Mucosa of stomach (tissue), 1 donor: ENCODE measurements at regions not wholly inside any gene's neighbourhood (a gene's known extent, or its start where the extent isn't known, plus 50 kb on each side); places are given as distances from the start of the nearest gene placed in this dataset.

Source experiments
- H3K27me3 ChIP-seq: one replicate; pipeline ENCODE4 v1.7.0; 2013; ENCODE audit warnings: mild to moderate bottlenecking, low read length; ENCODE audit not compliant: control insufficient read depth, insufficient read depth
- H3K36me3 ChIP-seq: one replicate; pipeline ENCODE4 v1.7.0; 2013; ENCODE audit warnings: low read length; ENCODE audit not compliant: control insufficient read depth, insufficient read depth
- H3K4me1 ChIP-seq: one replicate; pipeline ENCODE4 v1.7.0; 2013; ENCODE audit warnings: mild to moderate bottlenecking, low read length; ENCODE audit not compliant: control insufficient read depth, insufficient read depth
- H3K4me3 ChIP-seq: one replicate; pipeline ENCODE4 v1.7.0; 2013; ENCODE audit warnings: low read length
- H3K9ac ChIP-seq: one replicate; pipeline ENCODE4 v1.7.0; 2013; ENCODE audit warnings: mild to moderate bottlenecking, low read length, moderate library complexity
- H3K9me3 ChIP-seq: one replicate; pipeline ENCODE4 v1.7.0; 2013; ENCODE audit warnings: mild to moderate bottlenecking, low read length, moderate library complexity; ENCODE audit not compliant: control insufficient read depth
- donor health status: Pancreatic carcinoma.

DNA sequence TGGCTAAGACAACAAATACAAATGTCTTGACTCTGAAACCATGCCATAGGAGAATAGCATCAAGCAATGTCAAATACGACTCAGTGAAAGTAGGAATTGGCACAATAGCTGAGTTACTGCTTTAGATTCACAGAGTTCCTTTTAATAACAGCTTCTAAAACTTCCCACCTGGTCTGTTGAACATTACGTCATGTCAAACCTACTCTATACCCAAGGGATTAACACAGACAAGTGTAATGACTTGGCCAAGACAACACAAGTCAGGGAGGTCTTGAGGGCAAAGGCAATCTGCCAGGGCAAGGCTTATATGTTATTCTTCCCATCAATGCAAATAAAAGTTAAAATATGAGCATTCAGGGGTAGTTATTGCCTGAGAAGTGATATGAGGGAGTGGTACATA lies 265.1 kb upstream of the PRDM1 start:
- Histone ChIP-seq H3K4me1 (no peaks in the 10 kb centered on the region), H3K27me3 (no peaks in the 10 kb centered on the region), H3K9me3 (no peaks in the 10 kb centered on the region), H3K4me3 (no peak overlapping the region), H3K9ac (no peak overlapping the region), H3K36me3 (no peaks in the 10 kb centered on the region)

DNA sequence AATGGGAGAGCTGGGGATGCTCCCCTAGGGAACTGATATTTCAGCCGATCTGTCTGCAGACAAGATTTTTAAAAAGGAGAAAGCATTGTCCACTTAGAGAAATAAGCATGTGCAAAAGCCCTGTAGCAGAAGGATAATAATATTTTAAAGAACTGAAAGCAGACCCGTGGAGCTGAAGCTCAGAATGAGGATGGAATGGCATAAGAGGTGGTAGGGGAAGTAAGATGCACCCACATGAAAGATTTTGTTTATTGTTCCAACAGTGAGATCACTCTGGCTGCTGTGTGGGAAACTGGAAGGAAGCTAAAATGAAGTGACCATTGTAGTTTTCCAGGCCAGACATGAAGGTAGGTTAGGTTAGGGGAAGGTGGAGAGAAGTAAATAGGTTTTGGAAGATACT lies 266.4 kb upstream of the PRDM1 start:
- H3K9me3 ChIP-seq = no peaks in the 10 kb centered on the region
- H3K4me1 ChIP-seq = no peaks in the 10 kb centered on the region
- H3K9ac ChIP-seq = no peak overlapping the region
- H3K36me3 ChIP-seq = no peaks in the 10 kb centered on the region
- no peak overlapping the region for H3K4me3 ChIP-seq
- no peaks in the 10 kb centered on the region for H3K27me3 ChIP-seq

DNA sequence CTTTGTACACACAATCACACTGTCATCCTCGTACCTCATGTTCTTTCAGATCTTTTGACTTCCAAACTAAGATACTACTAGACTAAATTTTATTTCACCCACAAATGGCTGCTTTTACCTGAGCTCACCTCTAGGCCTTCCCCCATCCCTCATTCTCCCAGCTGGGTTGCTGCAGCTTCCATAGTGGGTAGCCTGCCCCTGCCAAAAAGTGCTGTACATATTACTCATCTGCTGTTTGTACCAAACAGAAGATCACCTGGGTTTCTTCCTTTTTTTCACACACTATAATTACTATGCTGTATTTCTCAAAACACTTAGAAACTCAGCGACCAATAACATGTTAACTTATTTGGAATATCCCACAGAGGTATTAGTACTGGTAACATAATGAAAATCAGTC lies 267.6 kb upstream of the PRDM1 start:
- H3K4me3 ChIP-seq = no peak overlapping the region
- H3K4me1 ChIP-seq = peaks cover 8% of the 10 kb centered on the region
- no peaks in the 10 kb centered on the region for H3K9me3 ChIP-seq
- no peak overlapping the region for H3K9ac ChIP-seq
- no peaks in the 10 kb centered on the region for H3K36me3 ChIP-seq
- no peaks in the 10 kb centered on the region for H3K27me3 ChIP-seq

DNA sequence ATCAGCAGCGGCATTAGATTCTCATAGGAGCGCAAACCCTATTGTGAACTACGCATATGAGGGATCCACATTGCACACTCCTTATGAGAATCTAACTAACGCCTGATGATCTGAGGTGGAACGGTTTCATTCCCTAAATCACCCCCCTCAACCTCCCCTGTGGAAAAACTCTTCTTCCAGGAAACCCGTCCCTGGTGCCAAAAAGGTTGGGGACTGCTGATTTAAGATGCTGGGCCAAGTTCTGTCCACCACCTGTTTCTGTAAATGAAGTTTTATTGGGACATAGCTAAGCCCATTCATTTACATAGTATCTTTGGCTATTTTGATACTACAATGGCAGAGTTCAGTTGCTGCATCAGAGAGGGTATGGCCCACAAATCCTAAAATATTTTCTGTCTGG lies 268.2 kb upstream of the PRDM1 start:
- peaks cover 11% of the 10 kb centered on the region for H3K4me1 ChIP-seq
- no peaks in the 10 kb centered on the region for H3K27me3 ChIP-seq
- no peaks in the 10 kb centered on the region for H3K36me3 ChIP-seq
- no peak overlapping the region for H3K9ac ChIP-seq
- no peaks in the 10 kb centered on the region for H3K9me3 ChIP-seq
- no peak overlapping the region for H3K4me3 ChIP-seq

DNA sequence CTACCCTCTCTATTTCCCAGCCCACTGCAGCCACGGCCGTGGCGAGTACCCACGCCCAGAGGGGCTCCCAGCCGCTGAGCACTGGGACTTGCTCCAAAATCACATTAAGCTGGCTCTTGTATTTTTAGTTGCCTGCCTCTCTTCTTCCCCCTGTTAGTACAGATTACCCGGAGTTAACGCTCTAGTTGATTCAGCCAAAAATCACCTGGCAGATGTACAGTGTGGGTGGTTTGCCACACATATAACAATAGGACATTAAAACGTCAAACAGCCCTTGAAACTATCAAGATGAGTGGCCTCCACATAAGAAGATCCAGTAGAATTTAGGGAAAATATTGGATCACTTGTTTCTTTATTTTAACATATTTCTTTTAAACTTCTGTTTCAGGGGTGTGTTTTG lies 268.8 kb upstream of the PRDM1 start:
- Histone ChIP-seq H3K9ac (no peak overlapping the region), H3K36me3 (no peaks in the 10 kb centered on the region), H3K27me3 (no peaks in the 10 kb centered on the region), H3K4me1 (peaks cover 11% of the 10 kb centered on the region), H3K9me3 (no peaks in the 10 kb centered on the region), H3K4me3 (no peak overlapping the region)

DNA sequence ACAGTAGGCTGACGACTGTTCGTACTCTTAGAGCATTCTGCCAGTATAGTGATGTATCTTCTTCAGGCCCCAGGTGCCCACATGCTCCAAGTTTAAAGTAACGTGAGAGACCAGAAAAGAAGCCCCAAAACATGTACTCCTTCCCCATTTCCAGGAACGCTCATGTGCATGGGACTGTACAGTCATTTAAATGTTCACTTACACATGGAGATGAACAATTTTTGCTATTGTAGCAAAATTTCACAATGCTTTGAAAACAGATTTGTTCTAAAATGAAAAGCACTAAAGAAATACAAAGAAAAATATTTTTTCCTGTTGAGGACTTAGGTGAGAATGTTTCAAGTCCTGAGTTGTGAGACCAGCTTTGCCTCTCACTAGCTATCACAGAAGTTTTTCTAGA lies 269.3 kb upstream of the PRDM1 start:
- H3K4me3 ChIP-seq = no peak overlapping the region
- no peaks in the 10 kb centered on the region for H3K27me3 ChIP-seq
- no peaks in the 10 kb centered on the region for H3K9me3 ChIP-seq
- H3K4me1 ChIP-seq = peaks cover 11% of the 10 kb centered on the region
- no peak overlapping the region for H3K9ac ChIP-seq
- H3K36me3 ChIP-seq = no peaks in the 10 kb centered on the region

DNA sequence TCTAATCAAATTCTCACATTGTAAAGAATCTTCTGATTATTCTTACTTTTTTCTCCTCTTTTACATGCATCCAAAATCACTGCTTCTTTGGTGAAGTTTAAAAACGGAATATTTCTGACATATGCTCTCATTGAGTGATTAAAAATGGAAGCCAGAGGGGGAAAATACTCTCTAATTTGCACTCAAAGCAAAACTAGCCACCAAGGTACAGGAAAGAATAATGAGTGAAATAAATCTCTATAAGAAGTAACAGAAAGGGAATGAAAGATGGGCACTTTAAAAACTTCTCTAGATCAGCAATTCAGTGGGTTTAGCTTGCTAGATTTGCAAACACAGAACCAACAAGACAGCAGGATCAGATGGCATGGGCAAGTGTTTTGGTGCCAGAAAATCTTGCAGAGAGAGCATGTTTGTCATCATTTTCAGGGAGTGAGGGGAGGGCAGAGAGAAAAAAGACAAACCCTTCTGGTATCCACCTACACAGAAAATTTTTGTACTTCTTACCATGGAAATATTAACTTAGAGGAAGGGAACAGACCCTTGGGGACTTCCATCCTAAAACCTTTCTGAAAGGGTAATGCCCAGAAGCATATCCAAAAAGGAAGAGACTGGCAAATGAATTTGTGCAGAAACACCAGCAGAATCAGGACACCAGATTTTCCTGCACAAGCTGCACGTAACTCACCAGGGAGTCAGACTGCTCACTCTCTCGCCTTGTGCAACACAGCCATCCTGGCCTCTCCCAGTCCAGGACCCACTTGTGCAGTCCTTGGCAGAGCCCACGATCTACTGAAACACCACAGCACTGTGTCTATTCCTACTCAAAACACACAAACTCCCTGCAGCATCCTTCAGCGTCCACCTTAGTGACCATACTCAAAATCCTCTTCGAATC lies 270.2 kb upstream of the PRDM1 start:
- H3K9me3 ChIP-seq = no peaks in the 10 kb centered on the region
- peaks cover 13% of the 10 kb centered on the region for H3K4me1 ChIP-seq
- H3K9ac ChIP-seq = no peak overlapping the region
- H3K27me3 ChIP-seq = no peaks in the 10 kb centered on the region
- H3K4me3 ChIP-seq = no peak overlapping the region
- H3K36me3 ChIP-seq = no peaks in the 10 kb centered on the region

DNA sequence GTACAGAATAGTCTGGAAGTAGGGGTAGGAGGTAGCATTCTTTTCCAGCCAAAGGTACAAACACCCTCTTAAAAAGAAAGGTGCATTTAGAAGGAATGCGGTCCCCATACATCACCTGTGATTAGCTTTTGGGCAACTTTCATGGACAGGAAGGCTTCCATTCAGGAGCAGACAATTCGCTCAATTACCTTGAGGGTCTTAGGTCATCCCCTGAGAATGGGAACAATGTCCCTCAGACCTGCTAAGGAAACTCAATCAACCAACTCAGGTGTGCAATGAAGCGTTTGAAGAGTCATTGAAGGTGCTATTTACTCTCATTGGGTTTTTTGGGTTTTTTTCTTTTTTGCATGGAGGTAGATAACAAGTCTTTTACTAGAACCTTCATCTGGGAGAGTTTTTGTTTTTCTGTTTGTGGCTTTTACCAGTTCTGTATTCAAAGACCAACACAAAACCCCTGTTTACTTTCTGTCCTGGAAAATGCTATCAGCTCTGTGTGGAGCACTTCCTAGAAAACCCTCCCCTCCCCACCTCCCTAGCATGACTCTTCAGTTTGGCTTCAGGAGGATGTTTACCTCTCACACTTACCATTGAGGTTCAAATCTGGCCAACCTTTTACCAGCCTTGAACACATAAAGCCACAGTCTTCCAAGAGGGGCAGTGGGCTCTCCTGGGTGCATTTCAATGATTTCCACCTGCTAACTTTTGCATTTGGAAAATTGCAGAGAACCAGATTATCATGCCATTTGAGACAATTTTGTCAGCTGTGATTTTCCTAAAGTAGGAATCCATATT lies 271.2 kb upstream of the PRDM1 start:
- Histone ChIP-seq H3K36me3 (no peaks in the 10 kb centered on the region), H3K27me3 (no peaks in the 10 kb centered on the region), H3K4me1 (peaks cover 23% of the 10 kb centered on the region)

DNA sequence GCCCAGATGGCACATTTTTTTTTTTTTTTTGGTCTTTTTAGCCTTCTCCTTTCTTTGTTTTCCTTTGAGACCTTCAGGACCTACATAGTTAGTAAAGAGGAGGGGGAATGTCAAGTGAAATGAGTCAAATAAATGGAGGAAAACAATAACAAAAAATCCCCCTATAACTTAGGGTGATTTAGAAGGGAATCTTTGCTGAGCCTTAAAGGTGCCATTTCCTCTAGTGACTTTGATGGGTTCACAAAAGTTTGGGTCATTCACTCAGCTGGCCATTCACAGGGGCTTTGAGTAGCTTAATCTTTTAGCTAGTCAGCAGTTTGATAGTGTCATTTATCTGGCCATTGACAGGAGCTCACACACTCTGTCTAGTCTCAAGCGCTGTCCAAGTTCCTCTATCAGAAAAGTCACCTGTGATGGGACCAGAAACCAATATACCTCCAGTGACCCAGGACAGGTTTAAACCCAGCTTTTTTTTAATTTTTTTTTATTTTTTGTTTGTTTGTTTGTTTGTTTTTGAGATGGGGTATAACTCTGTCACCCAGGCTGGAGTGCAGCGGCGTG lies 275.1 kb upstream of the PRDM1 start:
- Histone ChIP-seq H3K4me3 (no peak overlapping the region), H3K27me3 (no peaks in the 10 kb centered on the region), H3K4me1 (peaks cover 27% of the 10 kb centered on the region), H3K36me3 (no peaks in the 10 kb centered on the region), H3K9me3 (no peaks in the 10 kb centered on the region), H3K9ac (no peak overlapping the region)

More for the DNA sequence above, 271.2 kb upstream of the PRDM1 start:
- no peak overlapping the region for H3K9ac ChIP-seq
- no peaks in the 10 kb centered on the region for H3K9me3 ChIP-seq
- no peak overlapping the region for H3K4me3 ChIP-seq

DNA sequence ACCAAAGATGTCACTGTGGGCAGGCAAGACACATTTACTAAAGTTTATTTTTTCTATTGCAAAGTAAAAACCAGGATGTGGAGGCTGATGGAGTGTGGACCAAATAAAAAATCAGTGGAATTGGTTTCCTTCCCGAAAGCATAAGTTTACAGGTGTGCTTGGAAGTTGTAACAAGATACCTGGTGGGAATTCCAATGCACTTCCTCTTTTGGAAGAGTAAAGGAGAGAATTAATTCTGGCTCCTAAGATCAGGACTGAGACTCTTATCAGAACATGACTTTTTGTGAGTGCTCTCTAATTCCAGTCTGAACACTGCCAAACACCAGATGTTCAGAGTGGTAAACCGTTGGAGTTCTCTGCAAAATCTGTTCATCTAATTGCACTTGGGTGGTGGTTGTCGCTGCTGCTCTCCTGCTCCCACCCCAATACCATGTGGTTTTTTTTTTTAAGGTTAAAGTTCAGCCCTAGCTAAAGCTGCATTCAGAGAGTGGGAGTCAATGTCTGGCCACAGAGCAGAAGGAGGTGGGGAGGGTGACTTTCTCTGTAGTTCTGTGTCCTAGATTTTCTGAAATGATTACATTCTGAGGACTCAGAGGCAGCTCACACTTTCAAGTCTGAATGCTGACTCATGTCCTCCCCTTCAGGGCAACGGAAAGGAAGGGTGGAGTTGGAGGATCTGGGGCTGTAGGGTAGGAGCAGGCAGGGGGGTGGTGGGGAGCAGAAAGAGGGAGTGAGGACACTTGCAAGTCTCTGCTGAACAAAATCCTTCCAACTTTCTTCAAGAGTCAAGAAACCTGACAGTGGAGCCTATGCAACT lies 275.8 kb upstream of the PRDM1 start:
- no peaks in the 10 kb centered on the region for H3K36me3 ChIP-seq
- H3K9me3 ChIP-seq = no peaks in the 10 kb centered on the region
- H3K27me3 ChIP-seq = no peaks in the 10 kb centered on the region
- peaks cover 27% of the 10 kb centered on the region for H3K4me1 ChIP-seq
- H3K4me3 ChIP-seq = no peak overlapping the region
- no peak overlapping the region for H3K9ac ChIP-seq

DNA sequence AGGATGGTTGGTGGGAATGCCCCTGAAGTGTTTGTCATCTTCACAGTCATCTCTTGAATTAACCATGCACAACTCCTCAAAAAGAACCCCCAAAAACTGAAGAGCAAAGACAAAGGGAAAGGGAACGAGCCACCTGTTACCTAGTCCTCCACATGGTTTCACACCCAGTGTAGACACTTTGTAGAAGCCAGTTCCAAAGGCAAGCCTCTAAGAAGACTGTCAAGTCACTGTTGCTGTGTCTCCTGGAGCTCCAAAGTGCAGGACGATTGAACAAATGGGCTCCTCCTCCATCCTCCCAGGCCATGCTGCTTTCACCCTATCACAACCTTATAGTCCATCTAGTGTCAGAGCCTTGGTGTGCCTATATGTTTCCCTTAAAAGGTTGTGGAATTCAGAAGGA lies 277.6 kb upstream of the PRDM1 start:
- Histone ChIP-seq H3K4me1 (peaks cover 20% of the 10 kb centered on the region), H3K4me3 (no peak overlapping the region), H3K9ac (no peak overlapping the region)

More for the DNA sequence above, 277.6 kb upstream of the PRDM1 start:
- H3K9me3 ChIP-seq = no peaks in the 10 kb centered on the region
- no peaks in the 10 kb centered on the region for H3K27me3 ChIP-seq
- H3K36me3 ChIP-seq = no peaks in the 10 kb centered on the region
